Natural killer cell (primary cell): ENCODE measurements at regions not wholly inside any gene's neighbourhood (a gene's known extent, or its start where the extent isn't known, plus 50 kb on each side); places are given as distances from the start of the nearest gene placed in this dataset.

Source experiments
- ATAC-seq, 3 donors: fragments of 150-1000 bp in 2 of 3; fragments of 200-7000 bp in 1 of 3; cut with Tn5 transposase; 1 replicate in 1 of 3; 2 replicates in 2 of 3; pipeline ENCODE4 v1.10.0; 2021; ENCODE audit warnings: mild to moderate bottlenecking in 2 of 3, moderate library complexity in 2 of 3
- DNase-seq, 2 donors: peaks; one replicate each; pipeline versions ENCODE4 v3.0.0 to v3.0.0-alpha.2; 2013 to 2021; ENCODE audit warnings: mixed read lengths in 1 of 2
- H3K27ac ChIP-seq: one replicate; pipeline ENCODE4 v1.5.1; 2013; ENCODE audit warnings: mild to moderate bottlenecking, low read length
- H3K27me3 ChIP-seq: one replicate; pipeline ENCODE4 v1.6.1; 2013; ENCODE audit warnings: low read length; ENCODE audit not compliant: control insufficient read depth, insufficient read depth
- H3K36me3 ChIP-seq: one replicate; pipeline ENCODE4 v1.6.1; 2013; ENCODE audit warnings: low read length; ENCODE audit not compliant: control insufficient read depth, insufficient read depth
- H3K4me1 ChIP-seq: one replicate; pipeline ENCODE4 v1.6.1; 2013; ENCODE audit warnings: low read length; ENCODE audit not compliant: control insufficient read depth, insufficient read depth
- H3K4me3 ChIP-seq: one replicate; pipeline ENCODE4 v1.5.1; 2013; ENCODE audit warnings: low read length
- H3K9me3 ChIP-seq: one replicate; pipeline ENCODE4 v1.6.1; 2013; ENCODE audit warnings: low read length; ENCODE audit not compliant: control insufficient read depth, insufficient read depth
- H3K27ac Mint-ChIP-seq, 2 donors: one replicate each; pipeline ENCODE4 v1.8.0; 2022; ENCODE audit warnings: mild to moderate bottlenecking in 2 of 2, mixed read lengths in 2 of 2, moderate library complexity in 1 of 2
- H3K27me3 Mint-ChIP-seq, 2 donors: one replicate each; pipeline ENCODE4 v1.8.0; 2022; ENCODE audit warnings: low read depth in 2 of 2, mixed read lengths in 2 of 2
- H3K36me3 Mint-ChIP-seq: one replicate; pipeline ENCODE4 v1.8.0; 2022; ENCODE audit warnings: mixed read lengths
- H3K4me1 Mint-ChIP-seq, 2 donors: one replicate each; pipeline ENCODE4 v1.8.0; 2022; ENCODE audit warnings: mixed read lengths in 2 of 2
- H3K4me3 Mint-ChIP-seq: one replicate; pipeline ENCODE4 v1.8.0; 2022; ENCODE audit warnings: mild to moderate bottlenecking, moderate library complexity, mixed read lengths
- H3K9me3 Mint-ChIP-seq, 2 donors: one replicate each; pipeline ENCODE4 v1.8.0; 2022; ENCODE audit warnings: mixed read lengths in 2 of 2
- WGBS: methylation state at CpG from one replicate; pipeline ENCODE4 v1.1.7; 2013; ENCODE audit warnings: missing lambda C conversion rate; ENCODE audit not compliant: insufficient coverage; 5-methylcytosine and 5-hydroxymethylcytosine counted together
- intact Hi-C: fragments of 100-400 bp; cut with micrococcal nuclease; formaldehyde crosslinking; loops from one replicate; pipeline ENCODE4 v1.14.2; 2022
- TF ChIP-seq, protein P1 (sequence below): fragments of 200-600 bp; IDR thresholded peaks from one replicate; pipeline ENCODE4 v1.8.0; 2022; ENCODE audit warnings: antibody characterized with exemption

DNA sequence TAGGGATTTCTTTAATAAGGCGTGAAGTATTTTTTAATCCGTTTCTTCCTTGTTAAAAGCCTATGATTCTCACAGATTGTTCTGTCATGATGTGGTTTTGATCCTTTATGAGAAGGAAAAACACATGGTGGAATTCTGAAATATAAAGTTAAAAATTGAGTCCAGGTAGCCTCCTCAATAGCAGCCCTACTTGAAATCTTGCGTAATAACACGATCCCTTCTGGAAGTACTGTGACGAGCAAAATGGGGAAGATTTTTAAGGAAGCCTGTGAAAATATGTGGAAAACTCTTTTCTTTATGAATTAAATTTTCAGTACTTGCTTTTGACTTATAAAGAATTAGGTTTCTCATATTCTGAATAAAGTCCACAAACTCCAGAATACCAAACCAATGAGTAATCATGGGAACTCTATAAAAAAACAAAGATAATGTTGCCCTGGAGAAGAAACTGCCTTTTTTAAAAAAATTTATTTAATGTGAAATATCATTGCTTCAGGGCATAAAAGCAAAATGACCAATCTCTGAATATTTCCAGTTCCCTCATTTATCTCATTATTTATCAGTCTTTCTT is 476.4 kb upstream of the ZEB2 start:
- no peak for DNase-seq
- Mint-ChIP-seq H3K27ac (no peak overlapping the region), H3K9me3 (no peaks in the 10 kb centered on the region), H3K36me3 (no peaks in the 10 kb centered on the region), H3K27me3 (peaks cover 0 to 7% of the 10 kb centered on the region in 2 donors), H3K4me3 (no peak overlapping the region), H3K4me1 (no peaks in the 10 kb centered on the region)
- Histone ChIP-seq H3K36me3 (no peaks in the 10 kb centered on the region), H3K27ac (no peak overlapping the region), H3K9me3 (no peaks in the 10 kb centered on the region), H3K4me1 (no peaks in the 10 kb centered on the region), H3K4me3 (no peak overlapping the region), H3K27me3 (no peaks in the 10 kb centered on the region)
- no peak for ATAC-seq
- intact Hi-C loops, result no loop called here
- WGBS, result 94% methylated on average over 3 of the region's 5 CpGs
- TF ChIP-seq, protein P1, sequence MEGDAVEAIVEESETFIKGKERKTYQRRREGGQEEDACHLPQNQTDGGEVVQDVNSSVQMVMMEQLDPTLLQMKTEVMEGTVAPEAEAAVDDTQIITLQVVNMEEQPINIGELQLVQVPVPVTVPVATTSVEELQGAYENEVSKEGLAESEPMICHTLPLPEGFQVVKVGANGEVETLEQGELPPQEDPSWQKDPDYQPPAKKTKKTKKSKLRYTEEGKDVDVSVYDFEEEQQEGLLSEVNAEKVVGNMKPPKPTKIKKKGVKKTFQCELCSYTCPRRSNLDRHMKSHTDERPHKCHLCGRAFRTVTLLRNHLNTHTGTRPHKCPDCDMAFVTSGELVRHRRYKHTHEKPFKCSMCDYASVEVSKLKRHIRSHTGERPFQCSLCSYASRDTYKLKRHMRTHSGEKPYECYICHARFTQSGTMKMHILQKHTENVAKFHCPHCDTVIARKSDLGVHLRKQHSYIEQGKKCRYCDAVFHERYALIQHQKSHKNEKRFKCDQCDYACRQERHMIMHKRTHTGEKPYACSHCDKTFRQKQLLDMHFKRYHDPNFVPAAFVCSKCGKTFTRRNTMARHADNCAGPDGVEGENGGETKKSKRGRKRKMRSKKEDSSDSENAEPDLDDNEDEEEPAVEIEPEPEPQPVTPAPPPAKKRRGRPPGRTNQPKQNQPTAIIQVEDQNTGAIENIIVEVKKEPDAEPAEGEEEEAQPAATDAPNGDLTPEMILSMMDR, result no peak

DNA sequence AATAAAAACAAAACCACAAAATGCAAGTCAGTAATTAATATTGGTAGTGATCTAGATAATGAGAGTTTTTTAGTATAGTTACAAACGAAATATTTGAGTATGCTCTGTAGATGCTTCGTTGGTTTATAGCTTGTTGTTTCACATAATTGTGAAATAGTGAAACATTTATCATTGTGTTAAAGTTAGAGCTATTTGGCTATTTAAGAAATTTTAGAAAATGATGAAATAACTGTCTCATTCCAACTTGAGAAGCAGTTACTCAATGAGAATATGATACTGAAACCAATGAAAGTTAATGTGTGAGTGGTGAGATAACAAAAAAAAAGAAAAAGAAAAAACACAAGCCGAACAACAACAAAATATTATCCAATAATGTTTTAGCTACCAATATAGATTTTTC is 475.6 kb upstream of the ZEB2 start:
- peaks cover 0 to 4% of the 10 kb centered on the region in 2 donors for H3K27me3 Mint-ChIP-seq

GRCh38 chr2:144990661-144991060 is 470.7 kb upstream of the ZEB2 start:
- no peak overlapping the region for H3K27ac Mint-ChIP-seq
- WGBS, result no CpG with 5 or more reads among the region's 1 CpG

More for the DNA sequence above, 475.6 kb upstream of the ZEB2 start:
- H3K36me3 ChIP-seq, result no peaks in the 10 kb centered on the region
- H3K9me3 Mint-ChIP-seq, result no peaks in the 10 kb centered on the region
- H3K36me3 Mint-ChIP-seq, result no peaks in the 10 kb centered on the region
- H3K27ac ChIP-seq, result no peak overlapping the region
- TF ChIP-seq, protein P1, result no peak
- H3K4me1 ChIP-seq, result no peaks in the 10 kb centered on the region
- no peak overlapping the region for H3K27ac Mint-ChIP-seq
- WGBS, result 78% methylated on average over 2 of the region's 3 CpGs
- intact Hi-C loops, result no loop called here
- no peaks in the 10 kb centered on the region for H3K9me3 ChIP-seq
- H3K27me3 ChIP-seq, result no peaks in the 10 kb centered on the region
- H3K4me1 Mint-ChIP-seq, result no peaks in the 10 kb centered on the region
- no peak overlapping the region for H3K4me3 Mint-ChIP-seq
- no peak for DNase-seq
- no peak overlapping the region for H3K4me3 ChIP-seq
- no peak for ATAC-seq

More at GRCh38 chr2:144990661-144991060, 470.7 kb upstream of the ZEB2 start:
- TF ChIP-seq, protein P1, result no peak
- Histone ChIP-seq H3K4me1 (no peaks in the 10 kb centered on the region), H3K27ac (no peak overlapping the region), H3K36me3 (no peaks in the 10 kb centered on the region), H3K27me3 (no peaks in the 10 kb centered on the region), H3K9me3 (no peaks in the 10 kb centered on the region), H3K4me3 (no peak overlapping the region)
- peaks cover 17% of the 10 kb centered on the region for H3K36me3 Mint-ChIP-seq
- DNase-seq (no peak), ATAC-seq (no peak)
- peaks cover 7 to 11% of the 10 kb centered on the region in 2 donors for H3K27me3 Mint-ChIP-seq
- H3K4me3 Mint-ChIP-seq, result no peak overlapping the region
- H3K4me1 Mint-ChIP-seq, result no peaks in the 10 kb centered on the region
- intact Hi-C loops, result no loop called here
- H3K9me3 Mint-ChIP-seq, result peaks cover 0 to 5% of the 10 kb centered on the region in 2 donors
